ENCODE measurements at regions not wholly inside any gene's neighbourhood (a gene's known extent, or its start where the extent isn't known, plus 50 kb on each side); places are given as distances from the start of the nearest gene placed in this dataset.

- Histone ChIP-seq H3K4me3 (replicated peaks in 1 of 4; ENCODE audit: control extremely low read depth in 1 of 4, insufficient read depth in 1 of 4, low read depth in 3 of 4, low read length in 4 of 4) (peak overlapping the region in 1 of 4 experiments; percentile 9), H3K4me1 (ENCODE audit: control insufficient read depth, extremely low read depth, insufficient read depth, low read length) (peaks cover 6% of the 10 kb centered on the region), H4K20me1 (ENCODE audit: control insufficient read depth, extremely low read depth, insufficient read depth, low read length) (no peaks in the 10 kb centered on the region), H3K9me3 (ENCODE audit: control insufficient read depth, insufficient read depth, low read depth, low read length) (no peaks in the 10 kb centered on the region), H3K79me2 (ENCODE audit: control insufficient read depth, insufficient read depth, low read length) (no peaks in the 10 kb centered on the region), H3K27me3 (ENCODE audit: control insufficient read depth, insufficient read depth, low read length) (no peaks in the 10 kb centered on the region), H3K36me3 (ENCODE audit: control insufficient read depth, insufficient read depth, low read length) (no peaks in the 10 kb centered on the region), H3K9ac (ENCODE audit: insufficient read depth, low read length) (no peak overlapping the region), H2AFZ (ENCODE audit: low read length) (peak overlapping the region; percentile 60), H3K27ac (ENCODE audit: insufficient read depth, low read length) (no peak overlapping the region), H3K4me2 (ENCODE audit: extremely low read depth, insufficient read depth, low read length) (peak overlapping the region; percentile 44)
- peak; percentile 77 to 93 for DNase-seq (ENCODE audit: low read depth in 2 of 2)
- peak; percentile 85 for TF ChIP-seq CTCF (conservative IDR thresholded peaks at IDR 0.05 in 1 of 2, IDR thresholded peaks at IDR 0.05 in 1 of 2; ENCODE audit: low read depth in 1 of 2, low read length in 2 of 2)
- TF ChIP-seq EZH2 (IDR thresholded peaks at IDR 0.05; ENCODE audit: low read length, missing control alignments) = no peak
These were observed 167.5 kb upstream of the HABP2 start for GRCh38 chr10:113385021-113385999.

GRCh38 chr10:113386005-113386404 is 166.8 kb upstream of the HABP2 start:
- Histone ChIP-seq H3K27ac (ENCODE audit: insufficient read depth, low read length) (no peak overlapping the region), H3K4me2 (ENCODE audit: extremely low read depth, insufficient read depth, low read length) (peak overlapping the region; percentile 44), H3K4me3 (replicated peaks in 1 of 4; ENCODE audit: control extremely low read depth in 1 of 4, insufficient read depth in 1 of 4, low read depth in 3 of 4, low read length in 4 of 4) (peak overlapping the region in 3 of 4 experiments; percentile 9 to 21 (median 18)), H3K9me3 (ENCODE audit: control insufficient read depth, insufficient read depth, low read depth, low read length) (no peaks in the 10 kb centered on the region), H2AFZ (ENCODE audit: low read length) (no peak overlapping the region), H3K36me3 (ENCODE audit: control insufficient read depth, insufficient read depth, low read length) (no peaks in the 10 kb centered on the region), H3K79me2 (ENCODE audit: control insufficient read depth, insufficient read depth, low read length) (no peaks in the 10 kb centered on the region), H3K4me1 (ENCODE audit: control insufficient read depth, extremely low read depth, insufficient read depth, low read length) (peaks cover 6% of the 10 kb centered on the region), H3K27me3 (ENCODE audit: control insufficient read depth, insufficient read depth, low read length) (no peaks in the 10 kb centered on the region), H3K9ac (ENCODE audit: insufficient read depth, low read length) (no peak overlapping the region), H4K20me1 (ENCODE audit: control insufficient read depth, extremely low read depth, insufficient read depth, low read length) (no peaks in the 10 kb centered on the region)
- peak; percentile 40 to 50 for DNase-seq (ENCODE audit: low read depth in 2 of 2)
- TF ChIP-seq EZH2 (IDR thresholded peaks at IDR 0.05; ENCODE audit: low read length, missing control alignments) (no peak), CTCF (conservative IDR thresholded peaks at IDR 0.05 in 1 of 2, IDR thresholded peaks at IDR 0.05 in 1 of 2; ENCODE audit: low read depth in 1 of 2, low read length in 2 of 2) (no peak)

- H3K9me3 ChIP-seq (ENCODE audit: control insufficient read depth, insufficient read depth, low read depth, low read length) = no peaks in the 10 kb centered on the region
- TF ChIP-seq EZH2 (IDR thresholded peaks at IDR 0.05; ENCODE audit: low read length, missing control alignments) (no peak), CTCF (conservative IDR thresholded peaks at IDR 0.05 in 1 of 2, IDR thresholded peaks at IDR 0.05 in 1 of 2; ENCODE audit: low read depth in 1 of 2, low read length in 2 of 2) (no peak)
- H2AFZ ChIP-seq (ENCODE audit: low read length) = no peak overlapping the region
- H3K9ac ChIP-seq (ENCODE audit: insufficient read depth, low read length) = no peak overlapping the region
- H3K4me2 ChIP-seq (ENCODE audit: extremely low read depth, insufficient read depth, low read length) = no peak overlapping the region
- H4K20me1 ChIP-seq (ENCODE audit: control insufficient read depth, extremely low read depth, insufficient read depth, low read length) = no peaks in the 10 kb centered on the region
- DNase-seq (ENCODE audit: low read depth in 2 of 2) = no peak
- H3K27ac ChIP-seq (ENCODE audit: insufficient read depth, low read length) = no peak overlapping the region
- peaks cover 6% of the 10 kb centered on the region for H3K4me1 ChIP-seq (ENCODE audit: control insufficient read depth, extremely low read depth, insufficient read depth, low read length)
- no peaks in the 10 kb centered on the region for H3K36me3 ChIP-seq (ENCODE audit: control insufficient read depth, insufficient read depth, low read length)
- H3K79me2 ChIP-seq (ENCODE audit: control insufficient read depth, insufficient read depth, low read length) = no peaks in the 10 kb centered on the region
- no peaks in the 10 kb centered on the region for H3K27me3 ChIP-seq (ENCODE audit: control insufficient read depth, insufficient read depth, low read length)
- H3K4me3 ChIP-seq (replicated peaks in 1 of 4; ENCODE audit: control extremely low read depth in 1 of 4, insufficient read depth in 1 of 4, low read depth in 3 of 4, low read length in 4 of 4) = no peak overlapping the region
These were observed 162.9 kb upstream of the HABP2 start for GRCh38 chr10:113389969-113390368.

All from fibroblast of lung (primary cell).